ENCODE measurements at regions not wholly inside any gene's neighbourhood (a gene's known extent, or its start where the extent isn't known, plus 50 kb on each side); places are given as distances from the start of the nearest gene placed in this dataset.

GRCh38 chr1:223036479-223036845 lies 106.6 kb downstream of the TLR5 start:
- no peak for TF ChIP-seq YY1 (IDR thresholded peaks at IDR 0.05; ENCODE audit: low read depth)
- TF ChIP-seq, protein P1, sequence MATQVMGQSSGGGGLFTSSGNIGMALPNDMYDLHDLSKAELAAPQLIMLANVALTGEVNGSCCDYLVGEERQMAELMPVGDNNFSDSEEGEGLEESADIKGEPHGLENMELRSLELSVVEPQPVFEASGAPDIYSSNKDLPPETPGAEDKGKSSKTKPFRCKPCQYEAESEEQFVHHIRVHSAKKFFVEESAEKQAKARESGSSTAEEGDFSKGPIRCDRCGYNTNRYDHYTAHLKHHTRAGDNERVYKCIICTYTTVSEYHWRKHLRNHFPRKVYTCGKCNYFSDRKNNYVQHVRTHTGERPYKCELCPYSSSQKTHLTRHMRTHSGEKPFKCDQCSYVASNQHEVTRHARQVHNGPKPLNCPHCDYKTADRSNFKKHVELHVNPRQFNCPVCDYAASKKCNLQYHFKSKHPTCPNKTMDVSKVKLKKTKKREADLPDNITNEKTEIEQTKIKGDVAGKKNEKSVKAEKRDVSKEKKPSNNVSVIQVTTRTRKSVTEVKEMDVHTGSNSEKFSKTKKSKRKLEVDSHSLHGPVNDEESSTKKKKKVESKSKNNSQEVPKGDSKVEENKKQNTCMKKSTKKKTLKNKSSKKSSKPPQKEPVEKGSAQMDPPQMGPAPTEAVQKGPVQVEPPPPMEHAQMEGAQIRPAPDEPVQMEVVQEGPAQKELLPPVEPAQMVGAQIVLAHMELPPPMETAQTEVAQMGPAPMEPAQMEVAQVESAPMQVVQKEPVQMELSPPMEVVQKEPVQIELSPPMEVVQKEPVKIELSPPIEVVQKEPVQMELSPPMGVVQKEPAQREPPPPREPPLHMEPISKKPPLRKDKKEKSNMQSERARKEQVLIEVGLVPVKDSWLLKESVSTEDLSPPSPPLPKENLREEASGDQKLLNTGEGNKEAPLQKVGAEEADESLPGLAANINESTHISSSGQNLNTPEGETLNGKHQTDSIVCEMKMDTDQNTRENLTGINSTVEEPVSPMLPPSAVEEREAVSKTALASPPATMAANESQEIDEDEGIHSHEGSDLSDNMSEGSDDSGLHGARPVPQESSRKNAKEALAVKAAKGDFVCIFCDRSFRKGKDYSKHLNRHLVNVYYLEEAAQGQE (IDR thresholded peaks at IDR 0.05; ENCODE audit: low read depth) = no peak
- no peak for TF ChIP-seq TAF1 (IDR thresholded peaks at IDR 0.05; ENCODE audit: low read depth)
- no peak for TF ChIP-seq FOXM1 (IDR thresholded peaks at IDR 0.05; ENCODE audit: borderline replicate concordance, low read depth)
- no peak for TF ChIP-seq MAX (IDR thresholded peaks at IDR 0.05)
- no peak for TF ChIP-seq EP300 (IDR thresholded peaks at IDR 0.05; ENCODE audit: borderline replicate concordance)
- TF ChIP-seq, protein P2, sequence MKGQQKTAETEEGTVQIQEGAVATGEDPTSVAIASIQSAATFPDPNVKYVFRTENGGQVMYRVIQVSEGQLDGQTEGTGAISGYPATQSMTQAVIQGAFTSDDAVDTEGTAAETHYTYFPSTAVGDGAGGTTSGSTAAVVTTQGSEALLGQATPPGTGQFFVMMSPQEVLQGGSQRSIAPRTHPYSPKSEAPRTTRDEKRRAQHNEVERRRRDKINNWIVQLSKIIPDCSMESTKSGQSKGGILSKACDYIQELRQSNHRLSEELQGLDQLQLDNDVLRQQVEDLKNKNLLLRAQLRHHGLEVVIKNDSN (IDR thresholded peaks at IDR 0.05) = no peak
- no peak for TF ChIP-seq RAD21 (IDR thresholded peaks at IDR 0.05; ENCODE audit: low read depth)
- no peak for TF ChIP-seq TCF12 (IDR thresholded peaks at IDR 0.05; ENCODE audit: low read depth)
- no peak for TF ChIP-seq CEBPB (IDR thresholded peaks at IDR 0.05)
- TF ChIP-seq NFIC (IDR thresholded peaks at IDR 0.05) = no peak
- TF ChIP-seq EGR1 (IDR thresholded peaks at IDR 0.05) = no peak
